ENCODE measurements at regions not wholly inside any gene's neighbourhood (a gene's known extent, or its start where the extent isn't known, plus 50 kb on each side); places are given as distances from the start of the nearest gene placed in this dataset.
A peak's percentile ranks its signal among the peaks of the same experiment; 100 is the strongest.

DNA sequence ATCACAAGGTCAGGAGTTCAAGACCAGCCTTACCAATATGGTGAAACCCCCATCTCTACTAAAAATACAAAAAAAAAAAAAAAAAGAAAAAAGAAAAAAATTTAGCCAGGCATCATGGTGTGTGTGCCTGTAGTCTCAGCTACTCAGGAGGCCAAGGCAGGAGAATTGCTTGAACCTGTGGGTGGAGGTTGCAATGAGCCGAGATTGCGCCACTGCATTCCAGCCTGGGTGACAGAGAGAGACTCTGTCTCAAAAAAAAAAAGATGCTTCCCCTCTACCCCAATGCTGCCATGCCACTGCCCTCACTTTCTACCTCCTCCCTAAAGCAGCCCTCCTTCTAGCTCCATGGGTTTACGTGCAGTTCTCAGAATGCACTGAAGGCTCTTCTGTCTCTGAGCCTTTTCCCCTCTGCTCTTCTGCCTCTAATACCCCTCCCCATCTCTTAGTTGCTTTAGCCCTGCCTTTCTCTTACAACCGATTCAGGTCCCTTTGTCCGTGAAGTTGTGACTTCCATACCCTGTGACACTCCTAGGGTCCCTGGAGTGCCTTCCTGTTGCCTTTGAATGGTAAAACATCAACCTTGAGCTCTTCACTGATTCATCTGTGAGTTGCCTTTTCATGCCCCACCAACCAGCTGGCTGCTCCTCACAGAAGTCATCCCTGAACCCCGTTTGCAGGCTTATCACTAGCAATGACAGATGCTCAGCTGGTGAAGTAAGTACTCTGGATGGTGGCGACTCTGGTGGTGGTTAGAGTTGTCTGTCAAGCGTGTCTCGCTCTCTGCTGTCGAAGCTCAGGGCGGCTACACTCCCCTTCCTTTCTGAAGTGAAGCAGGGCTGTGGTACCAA is 234.9 kb downstream of the RHOU start:
- FAIRE-seq, result no peak
- TF ChIP-seq ZNF770 (CRISPR knock-in tag; IDR thresholded peaks at IDR 0.05), result peak; percentile 46; the same call in 1 of the 2 replicates
- TF ChIP-seq NFE2 (CRISPR knock-in tag; IDR thresholded peaks at IDR 0.05), result no peak
- TF ChIP-seq, protein P1, sequence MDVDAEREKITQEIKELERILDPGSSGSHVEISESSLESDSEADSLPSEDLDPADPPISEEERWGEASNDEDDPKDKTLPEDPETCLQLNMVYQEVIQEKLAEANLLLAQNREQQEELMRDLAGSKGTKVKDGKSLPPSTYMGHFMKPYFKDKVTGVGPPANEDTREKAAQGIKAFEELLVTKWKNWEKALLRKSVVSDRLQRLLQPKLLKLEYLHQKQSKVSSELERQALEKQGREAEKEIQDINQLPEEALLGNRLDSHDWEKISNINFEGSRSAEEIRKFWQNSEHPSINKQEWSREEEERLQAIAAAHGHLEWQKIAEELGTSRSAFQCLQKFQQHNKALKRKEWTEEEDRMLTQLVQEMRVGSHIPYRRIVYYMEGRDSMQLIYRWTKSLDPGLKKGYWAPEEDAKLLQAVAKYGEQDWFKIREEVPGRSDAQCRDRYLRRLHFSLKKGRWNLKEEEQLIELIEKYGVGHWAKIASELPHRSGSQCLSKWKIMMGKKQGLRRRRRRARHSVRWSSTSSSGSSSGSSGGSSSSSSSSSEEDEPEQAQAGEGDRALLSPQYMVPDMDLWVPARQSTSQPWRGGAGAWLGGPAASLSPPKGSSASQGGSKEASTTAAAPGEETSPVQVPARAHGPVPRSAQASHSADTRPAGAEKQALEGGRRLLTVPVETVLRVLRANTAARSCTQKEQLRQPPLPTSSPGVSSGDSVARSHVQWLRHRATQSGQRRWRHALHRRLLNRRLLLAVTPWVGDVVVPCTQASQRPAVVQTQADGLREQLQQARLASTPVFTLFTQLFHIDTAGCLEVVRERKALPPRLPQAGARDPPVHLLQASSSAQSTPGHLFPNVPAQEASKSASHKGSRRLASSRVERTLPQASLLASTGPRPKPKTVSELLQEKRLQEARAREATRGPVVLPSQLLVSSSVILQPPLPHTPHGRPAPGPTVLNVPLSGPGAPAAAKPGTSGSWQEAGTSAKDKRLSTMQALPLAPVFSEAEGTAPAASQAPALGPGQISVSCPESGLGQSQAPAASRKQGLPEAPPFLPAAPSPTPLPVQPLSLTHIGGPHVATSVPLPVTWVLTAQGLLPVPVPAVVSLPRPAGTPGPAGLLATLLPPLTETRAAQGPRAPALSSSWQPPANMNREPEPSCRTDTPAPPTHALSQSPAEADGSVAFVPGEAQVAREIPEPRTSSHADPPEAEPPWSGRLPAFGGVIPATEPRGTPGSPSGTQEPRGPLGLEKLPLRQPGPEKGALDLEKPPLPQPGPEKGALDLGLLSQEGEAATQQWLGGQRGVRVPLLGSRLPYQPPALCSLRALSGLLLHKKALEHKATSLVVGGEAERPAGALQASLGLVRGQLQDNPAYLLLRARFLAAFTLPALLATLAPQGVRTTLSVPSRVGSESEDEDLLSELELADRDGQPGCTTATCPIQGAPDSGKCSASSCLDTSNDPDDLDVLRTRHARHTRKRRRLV (CRISPR knock-in tag; IDR thresholded peaks at IDR 0.05), result no peak
- TF ChIP-seq, protein P2, sequence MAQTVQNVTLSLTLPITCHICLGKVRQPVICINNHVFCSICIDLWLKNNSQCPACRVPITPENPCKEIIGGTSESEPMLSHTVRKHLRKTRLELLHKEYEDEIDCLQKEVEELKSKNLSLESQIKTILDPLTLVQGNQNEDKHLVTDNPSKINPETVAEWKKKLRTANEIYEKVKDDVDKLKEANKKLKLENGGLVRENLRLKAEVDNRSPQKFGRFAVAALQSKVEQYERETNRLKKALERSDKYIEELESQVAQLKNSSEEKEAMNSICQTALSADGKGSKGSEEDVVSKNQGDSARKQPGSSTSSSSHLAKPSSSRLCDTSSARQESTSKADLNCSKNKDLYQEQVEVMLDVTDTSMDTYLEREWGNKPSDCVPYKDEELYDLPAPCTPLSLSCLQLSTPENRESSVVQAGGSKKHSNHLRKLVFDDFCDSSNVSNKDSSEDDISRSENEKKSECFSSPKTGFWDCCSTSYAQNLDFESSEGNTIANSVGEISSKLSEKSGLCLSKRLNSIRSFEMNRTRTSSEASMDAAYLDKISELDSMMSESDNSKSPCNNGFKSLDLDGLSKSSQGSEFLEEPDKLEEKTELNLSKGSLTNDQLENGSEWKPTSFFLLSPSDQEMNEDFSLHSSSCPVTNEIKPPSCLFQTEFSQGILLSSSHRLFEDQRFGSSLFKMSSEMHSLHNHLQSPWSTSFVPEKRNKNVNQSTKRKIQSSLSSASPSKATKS (CRISPR knock-in tag; IDR thresholded peaks at IDR 0.05), result no peak
- ChIA-PET CTCF (ENCODE audit: low intra/inter-chr PET ratio, low total read pairs) (no interaction called here), POLR2A (no interaction called here)
- H3K79me2 ChIP-seq (ENCODE audit: insufficient read depth, low read length), result no peaks in the 10 kb centered on the region
- H3K4me1 ChIP-seq (ENCODE audit: insufficient read depth, low read length), result peaks cover 47% of the 10 kb centered on the region
- no peaks in the 10 kb centered on the region for H4K20me1 ChIP-seq (ENCODE audit: insufficient read depth, low read length)
- no peak overlapping the region for H2AFZ ChIP-seq (ENCODE audit: low read length)
- no peak overlapping the region for H3K9ac ChIP-seq (ENCODE audit: insufficient read depth, low read depth, low read length)
- BruUV-seq (replicated peaks), result no TSS peak
- H3K9me3 ChIP-seq (ENCODE audit: low read length), result no peaks in the 10 kb centered on the region
- no peak for DNase-seq (ENCODE audit: low spot score)
- in situ Hi-C loops (cut with HindIII; ENCODE audit: extremely low pct_ligation_motif_present, low pct_unique_long_range_greater_than_20kb) (no loop called here), intact Hi-C loops (cut with micrococcal nuclease; ENCODE audit: unreplicated experiment) (loop anchor here (10.0 kb wide), 1 partner anchor 235 kb away; the partner anchor contains the start of gene RHOU)
- WGBS (ENCODE audit: low lambda C conversion rate), result 76% methylated on average over 11 of the region's 11 CpGs
- H3K4me3 ChIP-seq (replicated peaks in 1 of 3; ENCODE audit: insufficient read depth in 1 of 3, low read depth in 2 of 3, low read length in 3 of 3), result no peak overlapping the region
- no peak overlapping the region for H3K4me2 ChIP-seq (ENCODE audit: low read depth, low read length)
- no peaks in the 10 kb centered on the region for H3K27me3 ChIP-seq (ENCODE audit: control insufficient read depth in 1 of 2, insufficient read depth in 2 of 2, low read length in 2 of 2)
- ATAC-seq, result no peak
- H3K27ac ChIP-seq (ENCODE audit: extremely low read length, insufficient read depth, low read length), result no peak overlapping the region
- H3K36me3 ChIP-seq (replicated peaks in 1 of 2; ENCODE audit: control insufficient read depth in 1 of 2, insufficient read depth in 2 of 2, low read length in 2 of 2), result no peaks in the 10 kb centered on the region

Data from HepG2 (cell line).